CD1c-positive myeloid dendritic cell (primary cell): ENCODE measurements at regions not wholly inside any gene's neighbourhood (a gene's known extent, or its start where the extent isn't known, plus 50 kb on each side); places are given as distances from the start of the nearest gene placed in this dataset.

Source experiments
- DNase-seq: peaks from one replicate; pipeline ENCODE4 v3.0.0-alpha.2; 2016; ENCODE audit errors: extremely low spot score

DNA sequence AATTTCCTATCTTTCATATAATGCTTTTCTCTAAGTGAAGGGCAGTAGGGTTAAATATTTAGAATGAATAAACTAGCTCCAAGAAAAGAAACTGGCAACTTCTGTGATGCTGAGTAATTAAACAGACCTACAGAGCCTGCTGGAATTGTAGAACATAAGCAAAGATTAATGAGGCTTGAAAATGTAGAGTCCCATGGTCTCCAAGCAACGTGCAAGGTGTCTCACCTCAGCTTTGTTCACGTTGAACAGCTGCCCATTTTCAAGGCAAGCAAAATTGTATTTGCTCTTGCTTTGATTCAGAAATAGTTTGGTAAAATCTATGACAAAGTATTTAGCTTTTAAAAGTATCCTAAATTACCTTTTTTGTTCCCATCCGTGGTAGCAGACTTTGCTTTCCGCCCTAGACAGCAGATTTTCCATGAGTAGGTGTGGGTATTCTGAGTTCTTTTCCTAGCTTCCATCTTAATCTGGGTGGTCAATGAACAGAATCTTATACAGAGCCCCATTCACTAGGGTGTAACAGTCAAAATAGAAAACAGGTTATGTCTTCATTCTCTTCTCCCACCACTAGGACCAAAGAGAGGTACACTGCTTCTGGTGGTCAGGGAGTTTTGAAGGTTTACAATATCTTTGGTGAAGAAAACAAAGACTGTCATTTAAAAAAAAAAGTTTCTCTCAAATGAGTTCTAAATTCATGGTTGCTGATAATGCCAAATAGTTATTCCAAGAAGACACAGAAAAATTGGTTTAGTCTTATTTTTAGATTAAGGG lies 52.1 kb upstream of the TYRP1 start:
- no peak for DNase-seq
